ENCODE measurements at regions not wholly inside any gene's neighbourhood (a gene's known extent, or its start where the extent isn't known, plus 50 kb on each side); places are given as distances from the start of the nearest gene placed in this dataset.

DNA sequence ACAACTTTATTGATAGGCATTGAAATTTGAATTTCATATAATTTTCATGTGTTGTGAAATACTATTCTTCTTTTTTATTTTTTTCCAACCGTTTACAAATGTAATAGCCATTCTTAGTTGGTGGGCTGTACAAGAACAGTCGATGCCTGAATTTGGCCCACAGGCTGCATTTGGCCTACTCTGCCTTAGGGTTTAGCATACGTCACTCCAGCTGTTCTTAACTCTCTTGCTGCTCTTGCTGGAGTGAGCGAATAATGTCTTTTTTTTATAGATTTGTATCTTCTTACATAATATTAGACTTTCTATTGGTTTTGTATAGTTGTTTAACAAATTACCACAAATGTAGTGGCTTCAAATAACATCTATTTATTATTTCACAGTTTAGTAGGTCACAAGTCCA is 163.4 kb upstream of the MKI67 start:
- H3K4me1 ChIP-seq (ENCODE audit: control insufficient read depth in 4 of 4, insufficient read depth in 4 of 4, low read length in 3 of 4), result no peaks in the 10 kb centered on the region
- H3K9me3 ChIP-seq (ENCODE audit: control insufficient read depth in 4 of 4, low read length in 3 of 4), result peaks cover 2 to 22% (median 13%) of the 10 kb centered on the region in 4 donors
- H3K9ac ChIP-seq (ENCODE audit: low read depth in 1 of 2, low read length in 2 of 2), result no peak overlapping the region
- TF ChIP-seq RXRA (IDR thresholded peaks at IDR 0.05) (no peak), JUND (IDR thresholded peaks at IDR 0.05) (no peak), RAD21 (IDR thresholded peaks at IDR 0.05) (no peak), YY1 (IDR thresholded peaks at IDR 0.05) (no peak), SP1 (IDR thresholded peaks at IDR 0.05) (no peak), HNF4A (conservative IDR thresholded peaks at IDR 0.05) (no peak)
- TF ChIP-seq, protein P1, sequence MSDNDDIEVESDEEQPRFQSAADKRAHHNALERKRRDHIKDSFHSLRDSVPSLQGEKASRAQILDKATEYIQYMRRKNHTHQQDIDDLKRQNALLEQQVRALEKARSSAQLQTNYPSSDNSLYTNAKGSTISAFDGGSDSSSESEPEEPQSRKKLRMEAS (IDR thresholded peaks at IDR 0.05), result no peak
- TF ChIP-seq, protein P2, sequence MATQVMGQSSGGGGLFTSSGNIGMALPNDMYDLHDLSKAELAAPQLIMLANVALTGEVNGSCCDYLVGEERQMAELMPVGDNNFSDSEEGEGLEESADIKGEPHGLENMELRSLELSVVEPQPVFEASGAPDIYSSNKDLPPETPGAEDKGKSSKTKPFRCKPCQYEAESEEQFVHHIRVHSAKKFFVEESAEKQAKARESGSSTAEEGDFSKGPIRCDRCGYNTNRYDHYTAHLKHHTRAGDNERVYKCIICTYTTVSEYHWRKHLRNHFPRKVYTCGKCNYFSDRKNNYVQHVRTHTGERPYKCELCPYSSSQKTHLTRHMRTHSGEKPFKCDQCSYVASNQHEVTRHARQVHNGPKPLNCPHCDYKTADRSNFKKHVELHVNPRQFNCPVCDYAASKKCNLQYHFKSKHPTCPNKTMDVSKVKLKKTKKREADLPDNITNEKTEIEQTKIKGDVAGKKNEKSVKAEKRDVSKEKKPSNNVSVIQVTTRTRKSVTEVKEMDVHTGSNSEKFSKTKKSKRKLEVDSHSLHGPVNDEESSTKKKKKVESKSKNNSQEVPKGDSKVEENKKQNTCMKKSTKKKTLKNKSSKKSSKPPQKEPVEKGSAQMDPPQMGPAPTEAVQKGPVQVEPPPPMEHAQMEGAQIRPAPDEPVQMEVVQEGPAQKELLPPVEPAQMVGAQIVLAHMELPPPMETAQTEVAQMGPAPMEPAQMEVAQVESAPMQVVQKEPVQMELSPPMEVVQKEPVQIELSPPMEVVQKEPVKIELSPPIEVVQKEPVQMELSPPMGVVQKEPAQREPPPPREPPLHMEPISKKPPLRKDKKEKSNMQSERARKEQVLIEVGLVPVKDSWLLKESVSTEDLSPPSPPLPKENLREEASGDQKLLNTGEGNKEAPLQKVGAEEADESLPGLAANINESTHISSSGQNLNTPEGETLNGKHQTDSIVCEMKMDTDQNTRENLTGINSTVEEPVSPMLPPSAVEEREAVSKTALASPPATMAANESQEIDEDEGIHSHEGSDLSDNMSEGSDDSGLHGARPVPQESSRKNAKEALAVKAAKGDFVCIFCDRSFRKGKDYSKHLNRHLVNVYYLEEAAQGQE (IDR thresholded peaks at IDR 0.05), result no peak
- H3K27me3 ChIP-seq (ENCODE audit: control insufficient read depth in 4 of 4, insufficient read depth in 4 of 4, low read length in 3 of 4), result peaks cover 2 to 12% (median 7%) of the 10 kb centered on the region in 4 donors
- DNase-seq (ENCODE audit: low spot score), result no peak
- 84% methylated on average over 4 of the region's 4 CpGs for WGBS
- no peak overlapping the region for H3K4me3 ChIP-seq (ENCODE audit: low read depth in 1 of 3, low read length in 3 of 3)
- no peak overlapping the region for H3K27ac ChIP-seq (ENCODE audit: low read depth in 1 of 2, low read length in 2 of 2)
- H3K36me3 ChIP-seq (ENCODE audit: control insufficient read depth in 4 of 4, insufficient read depth in 3 of 4, low read depth in 1 of 4, low read length in 3 of 4), result no peaks in the 10 kb centered on the region

DNA sequence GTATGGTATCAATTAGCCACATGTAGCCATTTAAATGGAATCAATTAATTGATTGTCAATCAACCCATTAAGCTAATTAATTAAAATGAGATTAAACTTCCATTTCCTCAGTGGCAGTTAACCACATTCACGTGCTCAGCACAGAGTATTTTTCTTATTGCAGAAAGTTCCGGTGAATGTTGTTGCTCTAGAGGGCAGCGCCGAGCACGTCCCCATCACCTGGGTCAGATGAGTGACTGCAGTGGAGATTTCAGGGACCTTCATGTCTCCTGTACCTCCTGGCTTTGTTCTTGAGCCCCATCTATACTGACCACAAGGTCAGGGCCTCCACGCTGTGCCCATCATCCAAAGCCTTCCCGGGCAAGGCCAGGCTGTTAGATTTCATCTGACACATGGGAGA is 168.8 kb upstream of the MKI67 start:
- DNase-seq (ENCODE audit: low spot score), result no peak
- Histone ChIP-seq H3K9me3 (ENCODE audit: control insufficient read depth in 4 of 4, low read length in 3 of 4) (peaks cover 2 to 13% (median 10%) of the 10 kb centered on the region in 4 donors), H3K27ac (ENCODE audit: low read depth in 1 of 2, low read length in 2 of 2) (no peak overlapping the region), H3K27me3 (ENCODE audit: control insufficient read depth in 4 of 4, insufficient read depth in 4 of 4, low read length in 3 of 4) (peaks cover 0 to 3% (median 0%) of the 10 kb centered on the region in 4 donors), H3K9ac (ENCODE audit: low read depth in 1 of 2, low read length in 2 of 2) (no peak overlapping the region), H3K36me3 (ENCODE audit: control insufficient read depth in 4 of 4, insufficient read depth in 3 of 4, low read depth in 1 of 4, low read length in 3 of 4) (no peaks in the 10 kb centered on the region), H3K4me3 (ENCODE audit: low read depth in 1 of 3, low read length in 3 of 3) (no peak overlapping the region), H3K4me1 (ENCODE audit: control insufficient read depth in 4 of 4, insufficient read depth in 4 of 4, low read length in 3 of 4) (no peaks in the 10 kb centered on the region)
- WGBS, result 72% methylated on average over 7 of the region's 7 CpGs
- TF ChIP-seq SP1 (IDR thresholded peaks at IDR 0.05) (no peak), FOXA1 (IDR thresholded peaks at IDR 0.05) (no peak), HNF4G (IDR thresholded peaks at IDR 0.05) (no peak), YY1 (IDR thresholded peaks at IDR 0.05) (no peak), JUND (IDR thresholded peaks at IDR 0.05) (no peak), GABPA (IDR thresholded peaks at IDR 0.05 in 1 of 2, conservative IDR thresholded peaks at IDR 0.05 in 1 of 2) (no peak), FOXA2 (IDR thresholded peaks at IDR 0.05) (no peak), HNF4A (conservative IDR thresholded peaks at IDR 0.05) (no peak), EGR1 (IDR thresholded peaks at IDR 0.05; ENCODE audit: low read depth in 2 of 2) (no peak)
- TF ChIP-seq, protein P1 (IDR thresholded peaks at IDR 0.05), result no peak
- TF ChIP-seq, protein P2 (IDR thresholded peaks at IDR 0.05), result no peak
- TF ChIP-seq, protein P3, sequence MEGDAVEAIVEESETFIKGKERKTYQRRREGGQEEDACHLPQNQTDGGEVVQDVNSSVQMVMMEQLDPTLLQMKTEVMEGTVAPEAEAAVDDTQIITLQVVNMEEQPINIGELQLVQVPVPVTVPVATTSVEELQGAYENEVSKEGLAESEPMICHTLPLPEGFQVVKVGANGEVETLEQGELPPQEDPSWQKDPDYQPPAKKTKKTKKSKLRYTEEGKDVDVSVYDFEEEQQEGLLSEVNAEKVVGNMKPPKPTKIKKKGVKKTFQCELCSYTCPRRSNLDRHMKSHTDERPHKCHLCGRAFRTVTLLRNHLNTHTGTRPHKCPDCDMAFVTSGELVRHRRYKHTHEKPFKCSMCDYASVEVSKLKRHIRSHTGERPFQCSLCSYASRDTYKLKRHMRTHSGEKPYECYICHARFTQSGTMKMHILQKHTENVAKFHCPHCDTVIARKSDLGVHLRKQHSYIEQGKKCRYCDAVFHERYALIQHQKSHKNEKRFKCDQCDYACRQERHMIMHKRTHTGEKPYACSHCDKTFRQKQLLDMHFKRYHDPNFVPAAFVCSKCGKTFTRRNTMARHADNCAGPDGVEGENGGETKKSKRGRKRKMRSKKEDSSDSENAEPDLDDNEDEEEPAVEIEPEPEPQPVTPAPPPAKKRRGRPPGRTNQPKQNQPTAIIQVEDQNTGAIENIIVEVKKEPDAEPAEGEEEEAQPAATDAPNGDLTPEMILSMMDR (IDR thresholded peaks at IDR 0.05; ENCODE audit: low read depth, low read length, missing input control), result no peak

All from liver (tissue), 8 donors.